Ovary (tissue), 7 donors: ENCODE measurements at regions not wholly inside any gene's neighbourhood (a gene's known extent, or its start where the extent isn't known, plus 50 kb on each side); places are given as distances from the start of the nearest gene placed in this dataset.

ENCODE experiments used
- DNase-seq, 5 donors: peaks; one replicate each; pipeline ENCODE4 v3.0.0-alpha.2; 2019 to 2020
- H3K27ac ChIP-seq, 2 donors: fragments of 200-600 bp; one replicate each; pipeline versions ENCODE4 v1.5.1 to v1.8.0; 2019 to 2022
- H3K27me3 ChIP-seq: fragments of 200-600 bp; one replicate; pipeline ENCODE4 v1.8.0; 2022
- H3K36me3 ChIP-seq: fragments of 200-600 bp; sonication (generic); one replicate; pipeline ENCODE4 v1.5.1; 2019
- H3K4me1 ChIP-seq: one replicate; pipeline ENCODE4 v1.8.1; 2013; ENCODE audit warnings: mild to moderate bottlenecking, moderate library complexity; ENCODE audit not compliant: insufficient read depth
- H3K4me3 ChIP-seq: fragments of 200-600 bp; sonication (generic); one replicate; pipeline ENCODE4 v1.5.1; 2017
- H3K9me3 ChIP-seq, 2 donors: fragments of 200-600 bp in 1 of 2; sonication (generic) in 1 of 2; one replicate each; pipeline versions ENCODE4 v1.5.1 to v1.8.1; 2013 to 2019; ENCODE audit warnings: mild to moderate bottlenecking in 1 of 2, moderate library complexity in 1 of 2
- CTCF ChIP-seq, 3 donors: fragments of 450-650 bp in 2 of 3; fragments of 200-600 bp in 1 of 3; IDR thresholded peaks; one replicate each; pipeline versions ENCODE4 v1.5.1 to v1.8.0; 2016 to 2022; ENCODE audit warnings: antibody characterized with exemption in 3 of 3, mild to moderate bottlenecking in 1 of 3
- EP300 ChIP-seq: sonication (generic); formaldehyde crosslinking; IDR thresholded peaks from one replicate; pipeline ENCODE4 v1.6.1; 2017; ENCODE audit warnings: antibody characterized with exemption
- POLR2A ChIP-seq: fragments of 450-650 bp; IDR thresholded peaks from one replicate; pipeline ENCODE4 v1.6.1; 2017; ENCODE audit warnings: antibody characterized with exemption, mild to moderate bottlenecking, moderate library complexity
- WGBS, 3 donors: extraction: QIAGEN DNeasy Blood & Tissue Kit in 1 of 3; methylation state at CpG; one replicate each; pipeline versions ENCODE4 v1.1.5 to v1.1.7; 2013 to 2017; 5-methylcytosine and 5-hydroxymethylcytosine counted together
- intact Hi-C, 4 donors: fragments of 100-400 bp; cut with DNase I; formaldehyde crosslinking; loops; one replicate each; pipeline versions ENCODE4 v1.11.0 to v1.15.1; 2022 to 2023
- donor health status: DM: no; HTN: no; CAD: no; lungs with moderate emphysema.
- donor health status: DM: no; HTN: no; CAD: no.
- donor health status: Bipolar disorder and iron deficiency.
- donor health status: DM: no; HTN: no; CAD: no.
- donor health status: DM: yes; HTN: yes; CAD: no.

- Histone ChIP-seq H3K27me3 (no peaks in the 10 kb centered on the region), H3K27ac (no peak overlapping the region), H3K4me1 (no peaks in the 10 kb centered on the region), H3K36me3 (no peaks in the 10 kb centered on the region), H3K9me3 (no peaks in the 10 kb centered on the region), H3K4me3 (no peak overlapping the region)
- intact Hi-C loops, result no loop called here
- WGBS, 3 donors, result 78 to 93% (median 88%) methylated on average over 1 of the region's 1 CpG
- DNase-seq, result no peak
- TF ChIP-seq CTCF (IDR thresholded peaks at IDR 0.05), result no peak
Observed at GRCh38 chr4:35982318-35982717, 262.0 kb downstream of the ARAP2 start.

- no peaks in the 10 kb centered on the region for H3K36me3 ChIP-seq
- 68 to 79% (median 72%) methylated on average over 1 of the region's 1 CpG for WGBS, 3 donors
- no peaks in the 10 kb centered on the region for H3K9me3 ChIP-seq
- intact Hi-C loops, result no loop called here
- H3K27ac ChIP-seq, result no peak overlapping the region
- no peak for TF ChIP-seq CTCF (IDR thresholded peaks at IDR 0.05)
- no peak for TF ChIP-seq EP300
- TF ChIP-seq POLR2A, result no peak
- H3K4me1 ChIP-seq, result no peaks in the 10 kb centered on the region
- DNase-seq, result no peak
- H3K27me3 ChIP-seq, result no peaks in the 10 kb centered on the region
- no peak overlapping the region for H3K4me3 ChIP-seq
Observed at GRCh38 chr4:35986537-35986936, 257.8 kb downstream of the ARAP2 start.

DNA sequence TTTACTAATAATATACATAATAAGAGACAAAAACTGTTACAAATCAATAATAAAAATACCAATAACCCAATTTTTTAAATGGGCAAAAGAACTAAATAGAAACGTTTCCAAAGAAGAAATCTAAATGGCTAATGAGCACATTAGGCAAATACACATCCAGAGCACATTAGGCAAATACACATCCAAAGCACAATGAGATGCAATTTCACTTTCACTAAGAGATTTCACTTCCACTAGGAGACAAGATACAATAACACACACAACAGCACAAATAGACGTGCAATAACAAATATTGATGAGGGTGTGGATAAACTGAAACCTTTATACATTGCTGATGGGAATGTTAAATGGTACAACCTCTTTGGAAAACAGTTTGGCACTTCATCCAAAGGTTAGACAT is 250.7 kb downstream of the ARAP2 start:
- intact Hi-C loops, result no loop called here
- H3K4me3 ChIP-seq, result no peak overlapping the region
- H3K36me3 ChIP-seq, result no peaks in the 10 kb centered on the region
- no peaks in the 10 kb centered on the region for H3K9me3 ChIP-seq
- 48 to 69% (median 48%) methylated on average over 2 of the region's 2 CpGs for WGBS, 3 donors
- no peaks in the 10 kb centered on the region for H3K27me3 ChIP-seq
- H3K4me1 ChIP-seq, result no peaks in the 10 kb centered on the region
- no peak for TF ChIP-seq CTCF (IDR thresholded peaks at IDR 0.05)
- TF ChIP-seq POLR2A, result no peak
- TF ChIP-seq EP300, result no peak
- DNase-seq, result no peak
- no peak overlapping the region for H3K27ac ChIP-seq

DNA sequence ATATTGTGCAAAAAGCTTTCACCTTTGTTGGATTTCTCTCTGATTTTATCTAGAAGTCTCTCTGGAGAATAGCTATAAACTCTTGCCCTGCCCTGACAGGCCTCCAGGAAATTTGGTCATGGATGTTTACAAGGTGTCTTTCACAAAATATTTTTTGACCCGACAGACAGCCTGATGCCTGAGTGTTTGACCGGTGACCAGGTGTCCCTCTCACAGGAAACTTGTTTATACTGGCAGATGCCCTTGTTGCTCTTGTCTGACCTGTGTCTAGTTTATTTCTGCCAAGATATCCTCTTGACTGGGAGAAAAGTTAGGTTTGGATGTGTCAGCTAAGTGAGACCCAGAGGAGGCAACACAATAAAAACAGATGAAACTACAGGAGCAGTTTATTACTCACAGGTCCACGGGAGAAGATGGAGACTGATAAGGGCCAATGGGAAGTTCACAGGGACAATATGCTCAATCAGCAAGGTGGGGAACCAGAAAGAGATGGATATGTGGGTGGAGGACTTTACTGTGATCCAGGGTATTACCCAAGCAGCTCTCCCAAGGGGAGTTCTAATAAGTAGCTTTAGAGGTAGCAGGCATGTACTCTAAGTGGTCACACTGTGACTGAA is 243.3 kb downstream of the ARAP2 start:
- Histone ChIP-seq H3K36me3 (no peaks in the 10 kb centered on the region), H3K27ac (no peak overlapping the region), H3K4me3 (no peak overlapping the region), H3K9me3 (no peaks in the 10 kb centered on the region), H3K27me3 (no peaks in the 10 kb centered on the region), H3K4me1 (no peaks in the 10 kb centered on the region)
- TF ChIP-seq EP300, result no peak
- no peak for TF ChIP-seq CTCF (IDR thresholded peaks at IDR 0.05)
- no peak for TF ChIP-seq POLR2A
- intact Hi-C loops, result no loop called here
- no peak for DNase-seq
- WGBS, 3 donors, result 42 to 64% (median 48%) methylated on average over 3 of the region's 3 CpGs
